T-helper 2 cell treated with Interferon-gamma antibody and Interleukin-4, amounts not matched to agents 100 ng/mL and 5 ng/mL, for 36 hours (primary cell): ENCODE measurements at regions not wholly inside any gene's neighbourhood (a gene's known extent, or its start where the extent isn't known, plus 50 kb on each side); places are given as distances from the start of the nearest gene placed in this dataset.
"Not testable (repeated sequence)": the region's sequence is repeated elsewhere in the genome, so short reads cannot be mapped to it uniquely, and the experiment has no call there.

Experiments used
- intact Hi-C: fragments of 100-400 bp; cut with micrococcal nuclease; formaldehyde crosslinking; loops from one replicate; pipeline ENCODE4 v1.15.1; 2023

DNA sequence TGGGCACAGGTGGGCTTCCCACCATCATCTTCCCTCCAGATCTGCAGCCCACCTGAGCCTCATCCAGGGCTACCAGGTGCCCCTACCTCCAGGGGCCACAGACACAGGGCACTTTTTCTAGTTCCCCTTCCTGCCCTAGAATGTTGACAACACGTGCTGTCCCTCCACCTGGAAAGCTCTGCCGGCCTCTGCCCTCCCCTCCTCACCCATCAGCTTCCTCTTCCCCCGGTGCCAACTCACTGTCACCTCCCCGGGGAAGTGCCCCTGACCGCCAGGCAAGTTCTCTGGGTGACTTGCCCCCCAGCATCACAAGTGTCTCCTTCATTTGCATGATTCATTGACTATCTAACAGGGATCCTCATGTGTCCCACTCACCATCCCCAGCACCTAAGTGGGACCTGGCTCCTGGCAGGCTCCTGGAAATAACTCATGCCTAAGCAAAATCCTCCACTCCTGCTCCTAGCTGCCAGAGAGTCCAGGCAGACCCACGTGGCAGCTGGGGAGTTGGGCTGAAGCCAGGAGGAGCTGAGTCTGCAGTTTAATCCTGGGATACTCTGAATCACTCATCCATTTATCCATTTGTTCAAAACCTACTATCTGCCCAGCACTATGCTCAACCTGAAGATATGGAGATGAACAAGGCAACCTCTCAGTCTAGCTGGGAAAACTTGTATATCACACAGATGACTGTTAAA, 304.4 kb downstream of the FOXL1 start:
- intact Hi-C loops, result no loop called here

DNA sequence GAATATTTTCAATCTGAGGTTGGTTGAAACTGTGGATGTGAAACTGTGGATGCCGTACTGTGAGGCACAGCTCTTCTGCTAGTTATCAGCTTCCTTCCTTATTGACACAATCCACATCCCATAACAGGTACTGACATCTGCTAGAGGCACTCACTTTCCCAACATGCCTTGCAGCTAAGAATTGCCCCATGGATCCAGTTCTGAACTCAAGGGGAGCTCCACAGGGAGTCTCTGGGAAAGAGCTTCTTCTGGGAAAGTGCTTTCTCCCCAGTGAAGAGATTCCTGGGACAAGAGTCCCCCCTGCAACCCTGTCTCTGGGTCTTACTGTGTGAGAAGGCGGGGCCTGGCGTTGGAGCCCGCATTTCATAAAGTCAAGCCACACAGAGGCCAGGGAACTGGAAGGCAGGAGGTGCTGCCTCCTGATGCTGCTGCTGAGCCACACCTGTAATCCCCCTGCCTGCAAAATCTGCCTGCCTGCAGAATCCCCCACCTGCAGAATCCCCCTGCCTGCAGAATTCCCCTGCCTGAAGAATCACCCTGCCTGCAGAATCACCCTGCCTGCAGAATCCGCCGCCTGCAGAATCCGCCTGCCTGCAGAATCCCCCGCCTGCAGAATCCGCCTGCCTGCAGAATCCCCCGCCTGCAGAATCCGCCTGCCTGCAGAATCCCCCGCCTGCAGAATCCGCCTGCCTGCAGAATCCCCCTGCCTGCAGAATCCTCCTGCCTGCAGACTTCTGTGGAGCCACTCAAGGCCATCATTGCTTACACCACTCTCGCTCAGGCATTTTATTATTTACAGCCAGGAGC, 305.4 kb downstream of the FOXL1 start:
- intact Hi-C loops, result no loop called here

DNA sequence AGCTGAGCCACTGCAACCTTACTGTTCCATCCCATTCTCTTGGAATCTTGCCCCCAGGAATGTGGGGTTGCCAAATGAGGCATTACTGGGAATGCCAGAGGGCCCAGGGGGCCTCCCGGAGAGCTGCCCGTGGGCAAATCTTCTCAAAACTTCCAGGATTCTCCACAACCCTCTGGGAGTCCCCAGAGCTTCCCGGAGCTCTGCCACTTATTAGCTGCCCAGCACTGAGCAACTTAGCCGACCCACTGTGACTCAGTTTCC, 306.0 kb downstream of the FOXL1 start:
- intact Hi-C loops, result no loop called here

DNA sequence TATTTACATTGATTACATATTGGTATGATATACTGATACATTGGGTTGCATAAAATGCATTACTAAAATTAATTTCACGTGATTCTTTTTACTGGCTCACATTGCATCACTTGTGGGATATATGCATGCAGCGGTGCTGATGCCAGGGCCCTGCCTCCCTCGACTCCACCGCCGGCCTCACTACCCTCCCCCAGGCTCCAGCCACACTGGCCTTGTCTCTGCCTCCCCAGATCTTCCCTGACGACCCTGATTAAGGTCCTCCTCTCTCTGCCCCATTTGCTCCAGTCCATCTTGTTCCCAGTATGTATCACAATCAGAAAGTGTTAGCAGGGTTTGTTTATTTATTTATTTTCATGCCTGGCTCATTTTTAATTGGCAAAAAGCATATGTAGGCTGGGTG, 306.8 kb downstream of the FOXL1 start:
- intact Hi-C loops, result no loop called here

DNA sequence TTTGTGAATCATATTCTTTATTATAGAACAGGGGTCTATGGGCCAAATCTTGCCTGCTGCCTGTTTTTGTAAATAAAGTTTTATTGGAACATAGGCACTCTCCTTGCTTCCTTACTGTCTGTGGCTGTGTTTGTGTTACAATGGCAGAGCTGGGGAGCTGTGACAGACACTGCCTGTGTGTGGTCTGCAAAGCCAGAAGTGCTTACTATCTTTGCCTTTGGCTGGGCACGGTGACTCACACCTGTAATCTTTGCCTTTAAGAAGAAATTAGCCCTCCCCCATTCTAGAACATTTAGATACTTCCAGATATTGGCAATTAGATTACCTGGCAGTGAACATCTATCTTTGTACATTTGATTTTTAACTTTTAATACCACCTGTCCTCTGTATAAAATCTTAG, 308.3 kb downstream of the FOXL1 start:
- intact Hi-C loops, result no loop called here

DNA sequence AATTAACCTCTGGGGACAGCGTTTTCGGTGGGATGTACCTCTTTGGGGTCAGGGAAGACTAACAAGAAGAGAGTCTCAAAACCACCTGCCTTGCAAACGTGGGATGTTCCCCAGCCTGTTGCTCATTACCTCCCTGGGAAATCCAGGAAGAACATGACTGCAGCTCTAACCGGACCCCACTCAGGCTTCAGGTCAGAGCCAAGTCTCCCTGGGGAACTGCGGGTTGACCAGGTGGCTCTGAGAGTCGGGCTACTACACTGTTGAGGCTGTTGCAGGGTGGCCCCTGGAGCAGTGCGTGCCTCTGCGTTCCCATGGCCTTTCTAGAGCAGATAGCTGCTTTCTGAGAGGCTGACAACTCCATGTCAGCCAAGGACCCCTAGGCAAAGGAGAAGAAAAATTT, 309.1 kb downstream of the FOXL1 start:
- intact Hi-C loops, result no loop called here

DNA sequence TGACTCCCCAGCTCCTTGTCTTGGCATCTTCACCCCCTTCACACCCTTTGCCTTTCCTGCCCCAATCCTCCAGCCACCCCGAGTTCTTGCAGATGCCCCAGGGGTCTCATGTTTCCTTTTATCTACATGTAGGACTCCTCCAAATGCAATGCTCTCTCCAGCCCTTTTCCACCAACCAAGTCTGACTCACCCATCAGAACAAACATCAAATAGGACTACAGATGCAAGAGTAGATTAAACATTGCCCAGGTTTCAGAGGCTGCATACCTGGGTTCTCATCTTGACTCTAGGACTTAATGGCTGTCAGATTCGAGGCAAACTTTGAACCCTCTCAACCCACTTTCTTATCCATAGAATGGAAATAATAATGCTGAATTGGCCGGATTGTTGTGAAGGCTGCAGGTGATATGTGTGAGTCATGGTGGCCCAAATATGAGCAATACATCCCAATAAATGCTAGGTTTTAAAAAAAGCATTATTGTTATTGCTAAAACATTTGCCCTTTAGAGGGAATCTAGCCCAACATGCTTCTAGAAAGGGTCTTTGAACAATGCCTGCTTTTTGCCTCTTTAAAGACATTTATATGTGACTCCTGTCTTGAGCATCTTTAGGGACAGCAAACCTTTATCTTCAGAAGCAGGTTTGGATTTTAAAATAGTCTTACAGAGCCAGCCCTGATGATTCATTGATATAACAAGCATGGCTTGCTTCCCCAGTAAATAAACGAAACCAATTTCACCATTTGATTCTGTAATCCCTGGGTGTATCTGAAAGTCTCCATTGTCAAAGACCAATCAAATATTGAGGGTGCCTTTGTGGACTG, 310.1 kb downstream of the FOXL1 start:
- intact Hi-C loops, result no loop called here

DNA sequence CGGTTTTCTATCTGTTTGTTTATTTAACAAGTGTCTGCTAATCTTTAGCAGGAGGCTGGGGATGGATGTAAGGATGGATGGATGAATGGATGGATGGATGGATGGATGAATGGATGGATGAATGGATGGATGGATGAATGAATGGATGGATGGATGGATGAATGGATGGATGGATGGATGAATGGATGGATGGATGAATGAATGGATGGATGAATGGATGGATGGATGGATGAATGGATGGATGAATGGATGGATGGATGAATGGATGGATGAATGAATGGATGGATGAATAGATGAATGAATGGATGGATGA, 310.7 kb downstream of the FOXL1 start:
- intact Hi-C loops, result not testable (repeated sequence)

DNA sequence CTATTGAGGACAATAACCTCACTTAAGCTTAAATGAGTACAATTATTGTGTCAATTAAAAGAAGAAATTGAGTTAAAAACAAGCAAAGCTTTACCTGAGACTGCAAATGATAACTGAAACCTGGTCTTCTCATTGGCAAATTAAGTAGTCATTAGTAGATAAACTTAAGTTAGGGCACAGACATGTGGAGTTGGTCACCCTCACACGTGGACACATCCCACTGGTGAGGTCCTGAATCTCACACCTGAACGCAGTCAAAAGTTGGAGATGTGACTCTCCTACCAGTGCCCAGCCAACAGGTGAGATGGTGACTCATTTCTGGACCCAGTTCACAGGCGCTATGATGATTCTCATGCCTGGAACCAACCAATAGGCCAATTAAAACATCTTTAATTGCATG, 311.6 kb downstream of the FOXL1 start:
- intact Hi-C loops, result no loop called here

DNA sequence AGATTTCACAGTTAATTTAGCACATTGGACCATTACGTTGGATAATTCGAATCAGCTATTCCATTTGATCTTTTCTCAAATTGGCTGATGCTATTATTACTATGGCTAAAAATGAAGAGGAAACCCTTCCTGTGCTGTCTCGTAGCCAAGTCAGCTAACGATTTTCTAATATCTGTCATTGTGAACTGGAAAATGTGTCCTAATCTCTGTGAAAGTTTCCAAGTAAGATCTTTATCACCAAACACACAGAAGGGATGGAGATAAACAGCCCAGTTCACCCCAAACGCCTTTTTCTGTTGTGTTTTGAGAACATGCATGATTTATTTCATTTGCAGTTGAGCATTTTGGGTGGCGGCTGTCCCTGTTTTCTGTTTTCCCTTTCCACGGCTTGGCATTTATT, 312.8 kb downstream of the FOXL1 start:
- intact Hi-C loops, result no loop called here

DNA sequence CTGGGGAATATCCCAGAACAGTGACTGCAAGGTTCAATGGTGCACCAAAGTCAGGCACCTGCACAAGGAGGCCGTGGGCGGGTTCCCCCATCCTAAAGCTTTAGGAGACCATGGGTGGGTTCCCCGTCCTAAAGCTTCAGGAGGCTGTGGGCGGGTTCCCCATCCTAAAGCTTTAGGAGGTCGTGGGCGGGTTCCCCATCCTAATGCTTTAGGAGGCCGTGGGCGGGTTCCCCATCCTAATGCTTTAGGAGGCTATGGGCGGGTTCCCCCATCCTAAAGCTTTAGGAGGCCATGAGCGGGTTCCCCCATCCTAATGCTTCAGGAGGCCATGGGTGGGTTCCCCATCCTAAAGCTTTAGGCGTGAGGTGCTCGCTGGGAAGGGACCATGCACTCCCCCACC, 313.3 kb downstream of the FOXL1 start:
- intact Hi-C loops, result no loop called here

DNA sequence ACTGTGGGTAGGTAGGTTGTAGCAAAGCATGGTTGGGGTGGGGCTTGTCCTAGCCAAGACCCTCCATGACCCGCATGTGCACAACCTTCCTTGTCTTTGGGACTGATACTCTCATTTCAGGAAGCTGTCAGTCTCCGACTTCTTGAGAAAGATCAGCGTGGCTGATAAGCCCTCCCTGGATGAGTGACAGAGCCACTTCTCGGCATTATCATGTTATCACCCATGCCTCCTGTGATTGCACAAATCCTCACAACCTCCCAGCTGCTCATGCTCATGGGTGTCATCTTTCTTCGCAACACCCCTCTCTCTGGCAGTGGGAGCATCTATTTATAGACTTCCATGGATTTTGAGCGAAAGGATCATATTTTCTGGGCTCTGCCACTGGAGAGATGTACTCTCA, 314.2 kb downstream of the FOXL1 start:
- intact Hi-C loops, result no loop called here

DNA sequence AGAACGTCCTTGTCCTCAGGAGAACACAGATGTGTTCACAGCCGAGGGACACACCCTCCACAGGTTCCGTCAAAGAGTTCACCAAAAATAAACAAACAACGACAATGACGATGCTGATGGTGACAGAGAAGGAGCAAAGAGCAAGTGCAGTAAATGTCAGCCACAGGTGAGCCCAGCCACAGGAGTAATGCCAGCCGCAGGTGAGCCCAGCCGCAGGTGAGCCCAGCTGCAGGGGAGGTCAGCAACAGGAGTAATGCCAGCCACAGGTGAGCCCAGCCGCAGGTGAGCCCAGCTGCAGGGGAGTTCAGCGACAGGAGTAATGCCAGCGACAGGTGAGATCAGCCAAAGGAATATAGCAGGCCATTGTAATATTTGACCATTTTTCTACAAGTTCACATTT, 315.2 kb downstream of the FOXL1 start:
- intact Hi-C loops, result no loop called here

DNA sequence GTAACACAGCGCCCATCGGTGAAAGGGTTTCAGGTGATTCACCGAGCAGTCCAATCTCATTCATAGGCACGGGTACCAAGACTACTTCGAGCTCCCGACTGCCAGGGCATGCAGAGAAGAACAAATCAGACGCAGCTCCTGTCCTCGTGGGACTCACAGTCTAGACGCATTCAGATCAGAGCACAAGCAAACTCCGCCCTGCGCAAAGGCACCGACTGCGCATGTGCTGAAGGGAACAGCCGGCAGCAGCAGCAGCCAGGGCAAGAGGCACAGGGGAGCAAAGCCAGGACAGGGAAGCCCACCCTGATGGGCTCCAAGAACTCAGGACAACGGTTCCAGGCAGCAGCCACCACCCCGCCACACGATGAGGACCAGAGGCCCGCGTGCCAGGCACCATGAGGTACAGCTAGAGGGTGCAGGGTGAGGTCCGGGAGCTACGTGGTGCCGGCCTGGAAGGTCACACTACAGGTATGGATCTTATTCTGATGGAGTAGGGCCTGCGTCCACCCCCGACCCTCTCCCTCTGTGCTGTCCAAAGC, 315.7 kb downstream of the FOXL1 start:
- intact Hi-C loops, result no loop called here

DNA sequence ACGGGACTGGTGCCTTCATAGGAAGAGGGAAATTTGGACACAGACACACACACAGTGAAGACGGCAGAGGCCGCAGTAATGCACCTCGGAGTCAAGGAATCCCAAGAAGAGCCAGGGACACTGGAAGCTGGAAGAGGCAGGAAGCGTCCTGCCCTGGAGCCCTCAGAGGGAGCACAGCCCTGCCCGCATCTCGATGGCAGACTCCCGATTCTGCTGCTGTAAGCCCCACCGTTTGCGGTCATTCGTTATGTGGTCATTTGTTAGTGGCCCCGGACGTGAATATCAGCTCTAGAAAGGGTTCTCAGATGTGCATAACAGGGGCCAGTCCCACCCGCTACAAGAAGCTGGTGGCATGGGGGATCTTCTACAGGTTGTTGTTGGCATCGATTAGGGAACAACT, 316.6 kb downstream of the FOXL1 start:
- intact Hi-C loops, result no loop called here

DNA sequence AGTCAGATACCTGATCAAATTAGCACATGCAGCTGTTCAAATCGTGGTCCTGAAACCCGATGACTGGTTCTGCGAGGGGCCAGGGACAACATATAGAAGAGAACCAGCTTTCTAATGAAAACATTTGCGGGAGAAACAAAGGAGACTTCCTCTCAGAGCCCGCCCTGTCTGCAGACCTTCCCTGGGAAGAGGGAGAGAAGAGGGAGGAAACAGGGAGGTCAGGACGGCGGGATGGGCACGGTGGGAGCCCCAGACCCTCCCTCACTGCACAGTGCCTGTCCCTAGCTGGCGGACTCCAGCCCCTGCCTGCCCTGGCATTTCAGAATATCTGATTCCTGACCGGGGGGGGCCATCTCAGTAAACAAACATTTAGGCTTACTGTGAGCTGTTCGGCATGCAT, 317.3 kb downstream of the FOXL1 start:
- intact Hi-C loops, result no loop called here

DNA sequence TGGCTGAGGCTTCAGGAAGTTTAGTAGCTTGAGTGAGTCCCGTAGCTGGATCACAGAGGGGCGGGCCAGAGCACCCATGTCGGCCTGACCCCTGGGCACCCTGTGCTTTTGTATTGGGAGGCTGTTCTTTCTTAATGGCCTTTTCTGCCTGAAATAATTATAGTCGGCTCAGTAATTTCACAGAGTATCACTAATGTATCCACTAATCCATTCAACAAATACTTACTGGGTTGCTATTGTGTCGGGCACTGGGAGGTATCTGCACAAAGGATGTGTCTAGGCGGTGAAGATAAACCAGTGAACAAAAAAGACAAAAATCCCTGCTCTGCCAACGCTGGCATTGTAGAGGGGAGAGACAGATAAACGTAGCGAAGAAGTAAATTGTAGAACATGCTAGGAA, 318.6 kb downstream of the FOXL1 start:
- intact Hi-C loops, result no loop called here

DNA sequence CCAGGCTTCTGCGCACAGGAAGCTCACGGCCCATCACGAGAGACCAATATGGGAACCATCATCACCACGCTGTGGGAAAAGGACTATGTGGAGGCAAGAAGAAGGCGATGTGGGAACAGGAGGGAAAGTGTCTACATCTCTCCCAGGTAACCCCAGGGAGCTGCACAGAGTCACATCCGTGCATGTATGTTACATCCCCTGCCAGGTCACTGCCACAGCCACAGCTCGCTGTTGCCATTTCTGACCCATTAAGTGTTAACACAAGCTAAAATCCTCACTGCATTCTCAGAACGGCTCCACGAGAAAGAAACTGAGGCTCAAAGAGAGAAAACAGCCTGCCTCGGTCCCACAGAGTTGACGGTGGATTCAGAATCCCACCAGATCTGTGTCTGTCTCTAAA, 319.1 kb downstream of the FOXL1 start:
- intact Hi-C loops, result no loop called here

DNA sequence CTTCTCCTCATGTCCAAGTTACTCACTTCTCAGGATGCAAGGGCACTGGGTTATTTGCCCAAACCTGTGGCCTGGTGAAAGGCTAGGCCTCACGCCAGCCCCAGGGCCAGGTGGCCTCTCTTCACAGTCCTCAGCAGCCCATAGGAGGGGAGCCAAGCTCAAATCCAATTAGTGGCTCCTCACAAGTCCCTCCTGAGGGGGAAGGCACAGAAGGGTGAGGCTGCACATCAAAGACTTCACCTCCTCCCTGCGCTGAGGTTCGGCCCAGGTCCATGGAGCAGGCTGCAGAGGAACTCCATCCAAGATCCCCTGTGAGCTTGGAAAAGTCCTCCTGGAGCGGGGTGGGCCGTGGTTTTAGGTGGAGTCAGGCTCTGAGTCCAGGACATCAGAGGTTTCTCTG, 320.0 kb downstream of the FOXL1 start:
- intact Hi-C loops, result no loop called here

DNA sequence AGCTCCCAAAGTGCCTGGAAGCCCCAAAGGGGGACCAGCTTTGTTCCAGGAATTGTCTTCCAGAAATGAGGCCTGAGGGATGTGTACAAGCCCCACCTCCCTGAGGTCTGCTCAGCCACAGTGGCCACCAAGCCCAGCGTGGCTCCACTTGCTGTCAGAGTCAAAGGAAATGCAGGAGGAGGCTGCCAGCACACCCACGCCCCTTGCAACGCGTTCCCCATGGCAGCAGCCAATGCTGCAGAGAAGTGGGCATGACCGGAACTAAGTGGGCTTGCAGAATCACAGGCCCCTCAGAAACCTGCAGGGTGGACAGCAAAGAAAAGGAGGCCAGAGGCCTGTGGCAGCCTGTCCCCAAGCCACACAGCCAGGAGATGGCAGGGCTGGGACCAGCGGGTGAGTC, 320.8 kb downstream of the FOXL1 start:
- intact Hi-C loops, result no loop called here

DNA sequence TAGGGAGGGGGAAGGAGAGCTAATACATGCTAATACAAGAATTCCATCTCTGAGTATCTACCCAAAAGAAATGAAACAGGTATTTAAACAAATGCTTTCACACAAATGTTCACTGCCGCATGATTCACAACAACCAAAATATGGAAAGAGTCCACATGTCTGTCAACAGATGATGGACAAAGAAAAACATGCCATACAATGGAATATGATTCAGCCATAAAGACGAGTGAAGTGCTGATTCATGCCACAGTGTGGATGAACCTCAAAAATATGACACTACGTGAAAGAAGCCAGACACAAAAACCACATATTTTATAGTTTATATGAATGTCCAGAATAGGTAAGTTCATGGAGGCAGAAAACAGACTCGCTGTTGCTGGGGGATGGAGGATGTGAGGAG, 321.4 kb downstream of the FOXL1 start:
- intact Hi-C loops, result no loop called here

DNA sequence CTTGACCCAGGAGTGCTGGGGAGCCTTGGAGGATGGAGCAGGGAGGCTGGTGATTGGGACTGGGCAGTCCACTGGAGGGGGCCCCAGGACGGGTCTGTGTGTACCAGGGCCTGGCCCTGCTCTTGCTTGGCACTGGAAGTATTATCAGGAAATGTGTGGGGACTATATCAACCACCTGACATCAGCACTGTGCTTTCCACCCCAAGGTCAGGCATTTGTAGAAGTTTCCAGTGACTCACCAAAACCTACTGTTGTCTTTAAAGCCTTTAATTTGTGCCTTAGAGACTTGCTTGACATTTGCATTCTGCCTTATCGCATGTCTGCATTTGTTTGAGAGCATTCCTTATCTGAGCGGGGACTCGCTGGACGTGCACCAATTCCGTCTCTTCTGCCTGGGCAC, 323.1 kb downstream of the FOXL1 start:
- intact Hi-C loops, result no loop called here

DNA sequence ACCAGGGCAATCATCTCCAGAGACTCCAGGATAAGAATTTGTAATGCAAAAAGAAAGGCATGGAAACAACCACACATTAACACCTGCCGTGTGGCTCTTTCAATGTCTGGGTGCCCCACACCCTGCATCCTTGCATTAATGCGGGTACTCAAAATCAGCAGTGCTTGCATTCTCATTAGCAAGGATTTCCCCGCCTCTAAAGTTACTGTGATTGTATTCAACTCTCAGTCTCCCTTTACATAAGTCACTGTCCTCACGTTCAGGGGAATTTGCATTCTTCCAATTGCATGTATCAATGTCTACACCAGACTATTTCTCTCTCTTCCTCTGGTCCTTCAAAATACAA, 324.3 kb downstream of the FOXL1 start:
- intact Hi-C loops, result no loop called here
